ENCODE measurements at regions not wholly inside any gene's neighbourhood (a gene's known extent, or its start where the extent isn't known, plus 50 kb on each side); places are given as distances from the start of the nearest gene placed in this dataset.
"Not testable (repeated sequence)": the region's sequence is repeated elsewhere in the genome, so short reads cannot be mapped to it uniquely, and the experiment has no call there.

- not testable (repeated sequence) for H3K36me3 ChIP-seq (ENCODE audit: control insufficient read depth, insufficient read depth, low read length); H3K27me3 ChIP-seq (replicated peaks; ENCODE audit: control insufficient read depth, insufficient read depth, low read length, poor library complexity, severe bottlenecking); H3K9me3 ChIP-seq (ENCODE audit: control insufficient read depth, low read length); H3K4me1 ChIP-seq (ENCODE audit: control insufficient read depth, insufficient read depth, low read length, poor library complexity, severe bottlenecking); H3K27ac ChIP-seq (ENCODE audit: insufficient read depth, low read length, poor library complexity, severe bottlenecking); H3K4me3 ChIP-seq (ENCODE audit: insufficient read depth, low read depth, low read length, poor library complexity, severe bottlenecking); DNase-seq
These were observed 148.1 kb downstream of the VSIG4 start for GRCh38 chrX:65891817-65892216.

- DNase-seq; H3K4me3 ChIP-seq (ENCODE audit: insufficient read depth, low read depth, low read length, poor library complexity, severe bottlenecking); H3K4me1 ChIP-seq (ENCODE audit: control insufficient read depth, insufficient read depth, low read length, poor library complexity, severe bottlenecking); H3K9me3 ChIP-seq (ENCODE audit: control insufficient read depth, low read length); H3K36me3 ChIP-seq (ENCODE audit: control insufficient read depth, insufficient read depth, low read length); H3K27me3 ChIP-seq (replicated peaks; ENCODE audit: control insufficient read depth, insufficient read depth, low read length, poor library complexity, severe bottlenecking); H3K27ac ChIP-seq (ENCODE audit: insufficient read depth, low read length, poor library complexity, severe bottlenecking): not testable (repeated sequence)
These were observed 151.7 kb downstream of the VSIG4 start for GRCh38 chrX:65888150-65888549.

- H3K27ac ChIP-seq (ENCODE audit: insufficient read depth, low read length, poor library complexity, severe bottlenecking) = no peak overlapping the region
- no peak overlapping the region for H3K4me3 ChIP-seq (ENCODE audit: insufficient read depth, low read depth, low read length, poor library complexity, severe bottlenecking)
- H3K9me3 ChIP-seq (ENCODE audit: control insufficient read depth, low read length) = no peaks in the 10 kb centered on the region
- no peak for DNase-seq
- no peaks in the 10 kb centered on the region for H3K4me1 ChIP-seq (ENCODE audit: control insufficient read depth, insufficient read depth, low read length, poor library complexity, severe bottlenecking)
- no peaks in the 10 kb centered on the region for H3K27me3 ChIP-seq (replicated peaks; ENCODE audit: control insufficient read depth, insufficient read depth, low read length, poor library complexity, severe bottlenecking)
- H3K36me3 ChIP-seq (ENCODE audit: control insufficient read depth, insufficient read depth, low read length) = no peaks in the 10 kb centered on the region
These were observed 156.3 kb downstream of the VSIG4 start for GRCh38 chrX:65883556-65883955.

GRCh38 chrX:65879977-65880799, 159.7 kb downstream of the VSIG4 start:
- Histone ChIP-seq H3K4me3 (ENCODE audit: insufficient read depth, low read depth, low read length, poor library complexity, severe bottlenecking) (no peak overlapping the region), H3K27me3 (replicated peaks; ENCODE audit: control insufficient read depth, insufficient read depth, low read length, poor library complexity, severe bottlenecking) (no peaks in the 10 kb centered on the region), H3K9me3 (ENCODE audit: control insufficient read depth, low read length) (no peaks in the 10 kb centered on the region), H3K36me3 (ENCODE audit: control insufficient read depth, insufficient read depth, low read length) (no peaks in the 10 kb centered on the region), H3K4me1 (ENCODE audit: control insufficient read depth, insufficient read depth, low read length, poor library complexity, severe bottlenecking) (no peaks in the 10 kb centered on the region), H3K27ac (ENCODE audit: insufficient read depth, low read length, poor library complexity, severe bottlenecking) (no peak overlapping the region)
- DNase-seq = no peak

- Histone ChIP-seq H3K4me1 (ENCODE audit: control insufficient read depth, insufficient read depth, low read length, poor library complexity, severe bottlenecking) (no peaks in the 10 kb centered on the region), H3K9me3 (ENCODE audit: control insufficient read depth, low read length) (no peaks in the 10 kb centered on the region), H3K27me3 (replicated peaks; ENCODE audit: control insufficient read depth, insufficient read depth, low read length, poor library complexity, severe bottlenecking) (no peaks in the 10 kb centered on the region), H3K36me3 (ENCODE audit: control insufficient read depth, insufficient read depth, low read length) (no peaks in the 10 kb centered on the region), H3K27ac (ENCODE audit: insufficient read depth, low read length, poor library complexity, severe bottlenecking) (no peak overlapping the region), H3K4me3 (ENCODE audit: insufficient read depth, low read depth, low read length, poor library complexity, severe bottlenecking) (no peak overlapping the region)
- DNase-seq = no peak
These were observed 161.4 kb downstream of the VSIG4 start for GRCh38 chrX:65878456-65878855.

- Histone ChIP-seq H3K27me3 (replicated peaks; ENCODE audit: control insufficient read depth, insufficient read depth, low read length, poor library complexity, severe bottlenecking) (no peaks in the 10 kb centered on the region), H3K36me3 (ENCODE audit: control insufficient read depth, insufficient read depth, low read length) (no peaks in the 10 kb centered on the region), H3K4me3 (ENCODE audit: insufficient read depth, low read depth, low read length, poor library complexity, severe bottlenecking) (no peak overlapping the region), H3K27ac (ENCODE audit: insufficient read depth, low read length, poor library complexity, severe bottlenecking) (no peak overlapping the region), H3K9me3 (ENCODE audit: control insufficient read depth, low read length) (no peaks in the 10 kb centered on the region), H3K4me1 (ENCODE audit: control insufficient read depth, insufficient read depth, low read length, poor library complexity, severe bottlenecking) (no peaks in the 10 kb centered on the region)
- DNase-seq = no peak
These were observed 161.9 kb downstream of the VSIG4 start for GRCh38 chrX:65877953-65878352.

GRCh38 chrX:65875614-65876013, 164.3 kb downstream of the VSIG4 start:
- not testable (repeated sequence) for H3K4me1 ChIP-seq (ENCODE audit: control insufficient read depth, insufficient read depth, low read length, poor library complexity, severe bottlenecking); DNase-seq; H3K9me3 ChIP-seq (ENCODE audit: control insufficient read depth, low read length); H3K4me3 ChIP-seq (ENCODE audit: insufficient read depth, low read depth, low read length, poor library complexity, severe bottlenecking); H3K36me3 ChIP-seq (ENCODE audit: control insufficient read depth, insufficient read depth, low read length); H3K27ac ChIP-seq (ENCODE audit: insufficient read depth, low read length, poor library complexity, severe bottlenecking); H3K27me3 ChIP-seq (replicated peaks; ENCODE audit: control insufficient read depth, insufficient read depth, low read length, poor library complexity, severe bottlenecking)

GRCh38 chrX:65874765-65875164, 165.1 kb downstream of the VSIG4 start:
- Histone ChIP-seq H3K27me3 (replicated peaks; ENCODE audit: control insufficient read depth, insufficient read depth, low read length, poor library complexity, severe bottlenecking) (no peaks in the 10 kb centered on the region), H3K4me1 (ENCODE audit: control insufficient read depth, insufficient read depth, low read length, poor library complexity, severe bottlenecking) (no peaks in the 10 kb centered on the region), H3K36me3 (ENCODE audit: control insufficient read depth, insufficient read depth, low read length) (no peaks in the 10 kb centered on the region), H3K4me3 (ENCODE audit: insufficient read depth, low read depth, low read length, poor library complexity, severe bottlenecking) (no peak overlapping the region), H3K27ac (ENCODE audit: insufficient read depth, low read length, poor library complexity, severe bottlenecking) (no peak overlapping the region), H3K9me3 (ENCODE audit: control insufficient read depth, low read length) (no peaks in the 10 kb centered on the region)
- DNase-seq = no peak

GRCh38 chrX:65874110-65874509, 165.8 kb downstream of the VSIG4 start:
- Histone ChIP-seq H3K27me3 (replicated peaks; ENCODE audit: control insufficient read depth, insufficient read depth, low read length, poor library complexity, severe bottlenecking) (no peaks in the 10 kb centered on the region), H3K9me3 (ENCODE audit: control insufficient read depth, low read length) (no peaks in the 10 kb centered on the region)

GRCh38 chrX:65873385-65873784, 166.5 kb downstream of the VSIG4 start:
- Histone ChIP-seq H3K36me3 (ENCODE audit: control insufficient read depth, insufficient read depth, low read length) (no peaks in the 10 kb centered on the region), H3K4me1 (ENCODE audit: control insufficient read depth, insufficient read depth, low read length, poor library complexity, severe bottlenecking) (no peaks in the 10 kb centered on the region), H3K9me3 (ENCODE audit: control insufficient read depth, low read length) (no peaks in the 10 kb centered on the region), H3K27ac (ENCODE audit: insufficient read depth, low read length, poor library complexity, severe bottlenecking) (no peak overlapping the region), H3K4me3 (ENCODE audit: insufficient read depth, low read depth, low read length, poor library complexity, severe bottlenecking) (no peak overlapping the region), H3K27me3 (replicated peaks; ENCODE audit: control insufficient read depth, insufficient read depth, low read length, poor library complexity, severe bottlenecking) (no peaks in the 10 kb centered on the region)
- DNase-seq = no peak

More at GRCh38 chrX:65874110-65874509, 165.8 kb downstream of the VSIG4 start:
- no peak for DNase-seq
- Histone ChIP-seq H3K4me3 (ENCODE audit: insufficient read depth, low read depth, low read length, poor library complexity, severe bottlenecking) (no peak overlapping the region), H3K36me3 (ENCODE audit: control insufficient read depth, insufficient read depth, low read length) (no peaks in the 10 kb centered on the region), H3K27ac (ENCODE audit: insufficient read depth, low read length, poor library complexity, severe bottlenecking) (no peak overlapping the region), H3K4me1 (ENCODE audit: control insufficient read depth, insufficient read depth, low read length, poor library complexity, severe bottlenecking) (no peaks in the 10 kb centered on the region)
